HG03108 (cell line): ENCODE measurements at regions not wholly inside any gene's neighbourhood (a gene's known extent, or its start where the extent isn't known, plus 50 kb on each side); places are given as distances from the start of the nearest gene placed in this dataset.

Experiments used
- ATAC-seq: cut with Tn5 transposase; IDR thresholded peaks from one replicate; pipeline ENCODE4 v1.9.1; 2021; ENCODE audit warnings: moderate library complexity; ENCODE audit not compliant: unreplicated experiment

DNA sequence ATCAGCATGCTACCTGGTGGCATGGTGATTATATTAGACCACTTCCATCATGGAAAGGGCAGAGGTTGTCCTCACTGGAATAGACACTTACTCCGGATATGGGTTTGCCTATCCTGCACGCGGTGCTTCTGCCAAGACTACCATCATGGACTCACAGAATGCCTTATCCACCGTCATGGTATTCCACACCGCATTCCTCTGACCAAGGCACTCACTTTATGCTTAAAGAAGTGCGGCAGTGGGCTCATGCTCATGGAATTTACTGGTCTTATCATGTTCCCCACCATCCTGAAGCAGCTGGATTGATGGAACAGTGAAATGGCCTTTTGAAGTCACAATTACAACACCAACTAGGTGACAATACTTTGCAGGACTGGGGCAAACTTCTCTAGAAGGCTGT lies 109.2 kb upstream of the DRD2 start:
- no peak for ATAC-seq

DNA sequence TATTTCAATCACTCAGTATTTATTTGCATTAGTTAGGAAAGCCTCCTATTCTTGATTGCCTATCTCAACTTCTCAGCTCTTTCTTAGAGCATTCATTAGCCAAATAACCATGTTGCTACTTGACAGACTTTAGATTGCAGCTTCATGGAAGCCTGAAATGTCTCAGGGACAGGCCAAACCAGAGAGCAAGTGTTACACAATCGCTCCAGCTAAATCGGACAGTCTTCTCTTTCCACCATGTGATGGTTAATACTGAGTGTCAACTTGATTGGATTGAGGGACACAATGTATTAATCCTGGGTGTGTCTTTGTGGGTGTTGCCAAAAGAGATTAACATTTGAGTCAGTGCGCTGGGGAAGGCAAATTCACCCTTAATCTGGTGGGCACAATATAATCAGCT lies 106.5 kb upstream of the DRD2 start:
- no peak for ATAC-seq

DNA sequence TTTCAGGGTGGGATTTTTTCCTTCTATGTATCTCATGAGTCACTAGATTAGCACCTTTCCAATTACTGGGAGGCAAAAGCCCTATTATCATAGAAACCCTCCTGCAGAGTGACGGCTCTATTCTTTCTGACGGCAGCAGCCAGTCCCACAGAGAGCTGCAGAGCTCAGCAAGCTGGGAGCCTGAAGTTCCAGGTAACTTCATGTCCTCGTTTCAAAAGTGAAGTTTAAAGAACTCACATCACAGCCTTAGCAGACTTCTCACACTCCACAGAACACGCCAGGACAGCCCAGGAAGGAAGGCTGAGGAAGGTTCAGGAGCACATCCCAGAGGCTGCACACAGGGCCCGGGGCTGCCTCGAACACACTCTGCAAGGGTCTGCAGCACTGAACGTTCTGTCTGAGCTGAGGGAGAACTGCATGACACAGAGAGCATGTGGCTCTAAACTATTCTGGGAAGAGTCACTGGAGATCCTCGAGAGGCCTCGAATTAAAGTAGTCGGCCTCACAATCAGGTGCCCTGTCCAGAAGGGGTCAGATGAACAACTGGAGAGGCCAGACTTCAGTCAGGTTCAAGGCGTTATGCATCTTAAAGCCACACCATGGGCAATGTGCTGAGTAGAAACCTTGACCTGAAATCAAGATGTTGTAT lies 104.2 kb upstream of the DRD2 start:
- no peak for ATAC-seq

DNA sequence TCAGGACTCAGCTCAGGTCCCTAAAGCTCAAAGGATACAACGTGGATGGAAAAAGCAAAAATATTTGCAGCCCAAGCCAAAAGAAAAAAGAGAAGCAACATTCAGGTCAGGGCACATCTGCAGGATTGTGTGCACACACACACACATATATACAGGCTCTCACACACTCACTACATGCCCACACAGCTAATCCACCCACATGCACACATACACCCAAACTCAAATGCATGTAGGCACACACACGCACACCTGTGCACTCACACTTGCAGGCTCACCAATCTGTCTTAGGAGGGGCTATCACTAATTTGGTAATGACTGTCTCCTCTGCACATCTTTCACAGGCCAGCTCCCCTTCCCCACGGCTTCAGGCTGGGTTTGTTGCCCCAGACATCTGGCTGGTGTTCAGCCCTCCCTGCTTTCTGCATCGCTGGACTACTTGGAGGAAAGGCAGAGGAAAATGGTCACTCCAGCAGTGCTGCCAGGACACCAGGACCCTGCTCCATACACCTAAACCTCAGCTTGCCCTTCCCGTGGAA lies 103.6 kb upstream of the DRD2 start:
- ATAC-seq = no peak

DNA sequence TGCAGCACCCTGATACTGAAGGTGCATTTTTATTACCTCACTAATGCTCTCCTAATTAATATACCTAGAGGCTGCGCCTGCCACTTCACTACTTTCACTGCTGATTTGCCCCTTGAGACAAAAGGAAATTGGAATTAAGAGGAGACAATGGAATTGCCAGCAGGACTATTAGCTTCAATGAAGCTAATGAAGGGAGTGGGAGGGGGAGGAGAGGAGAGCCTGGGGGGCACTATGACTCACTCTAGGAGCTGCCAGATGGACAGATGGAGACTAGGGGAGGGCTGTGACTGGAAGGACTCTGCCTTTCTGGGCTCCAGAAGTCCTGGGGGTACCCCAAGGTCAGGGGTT lies 102.8 kb upstream of the DRD2 start:
- ATAC-seq = no peak

DNA sequence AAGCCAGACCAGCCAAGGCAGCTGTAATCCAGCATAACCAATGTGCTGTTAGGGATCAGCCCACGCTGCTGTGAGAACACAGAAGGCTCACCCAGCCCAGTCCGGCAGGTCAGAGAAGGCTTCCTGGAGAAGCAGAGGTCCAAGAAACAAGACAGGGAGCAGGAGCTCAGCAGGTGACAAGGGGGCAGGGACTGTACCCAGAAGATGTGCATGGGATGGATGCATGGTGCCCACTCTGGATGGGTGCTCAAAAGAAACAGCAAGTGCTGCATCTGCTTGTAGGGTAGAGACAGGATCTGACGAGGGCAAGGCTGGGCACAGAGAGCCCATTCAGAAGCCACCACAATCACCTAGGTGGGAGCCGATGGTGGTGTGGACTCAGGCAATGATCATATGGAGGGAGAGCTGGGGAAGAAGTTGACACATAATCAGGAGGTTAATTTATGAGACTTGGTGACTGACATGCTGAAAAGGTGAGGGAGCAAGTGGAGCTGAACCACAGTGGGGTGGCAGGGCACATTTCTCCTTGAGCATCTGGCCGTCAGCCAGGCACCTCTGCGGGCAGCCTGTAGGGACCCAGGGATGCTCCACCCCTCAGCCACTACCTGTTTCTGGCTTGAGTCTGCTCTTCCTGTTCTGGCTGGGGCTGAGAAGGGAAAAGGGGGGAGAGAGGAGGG lies 102.3 kb upstream of the DRD2 start:
- no peak for ATAC-seq

DNA sequence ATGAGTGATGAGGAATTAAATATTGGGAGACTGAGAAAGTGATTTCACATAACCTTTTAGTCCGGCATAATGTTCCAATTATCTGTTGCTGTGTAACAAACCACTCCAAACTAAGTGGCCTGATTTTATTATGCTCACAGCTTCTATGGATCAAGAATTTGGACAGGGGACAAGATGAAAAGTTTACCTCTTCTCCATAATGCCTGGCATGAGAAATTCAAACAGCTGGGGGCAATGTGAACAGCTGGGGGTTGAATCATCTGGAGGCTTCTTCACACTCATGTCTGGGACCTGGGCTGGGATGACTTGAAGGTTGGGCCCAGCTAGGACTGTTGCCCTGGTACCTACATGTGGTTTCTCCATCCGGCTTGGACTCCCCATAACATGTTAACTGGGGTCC lies 99.4 kb upstream of the DRD2 start:
- no peak for ATAC-seq

DNA sequence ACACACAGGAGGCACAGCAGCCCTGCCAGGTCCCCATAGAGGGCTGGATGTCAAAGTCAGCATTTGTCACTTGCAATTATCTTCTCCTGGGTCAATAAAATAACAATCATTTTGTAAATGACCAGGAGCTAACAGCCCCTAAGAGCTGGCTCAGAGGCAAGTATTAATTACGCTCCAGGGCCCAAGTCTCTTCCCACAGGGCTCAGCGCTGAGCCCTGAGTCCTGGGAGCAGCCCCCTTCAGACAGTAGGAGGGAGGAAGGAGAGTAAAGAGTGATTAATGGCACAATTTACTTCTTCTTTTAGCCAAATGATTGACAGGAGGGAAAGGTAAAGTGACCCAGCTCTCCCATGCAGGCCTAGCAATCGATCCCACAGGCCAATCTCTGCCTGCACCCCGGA lies 99.0 kb upstream of the DRD2 start:
- no peak for ATAC-seq

DNA sequence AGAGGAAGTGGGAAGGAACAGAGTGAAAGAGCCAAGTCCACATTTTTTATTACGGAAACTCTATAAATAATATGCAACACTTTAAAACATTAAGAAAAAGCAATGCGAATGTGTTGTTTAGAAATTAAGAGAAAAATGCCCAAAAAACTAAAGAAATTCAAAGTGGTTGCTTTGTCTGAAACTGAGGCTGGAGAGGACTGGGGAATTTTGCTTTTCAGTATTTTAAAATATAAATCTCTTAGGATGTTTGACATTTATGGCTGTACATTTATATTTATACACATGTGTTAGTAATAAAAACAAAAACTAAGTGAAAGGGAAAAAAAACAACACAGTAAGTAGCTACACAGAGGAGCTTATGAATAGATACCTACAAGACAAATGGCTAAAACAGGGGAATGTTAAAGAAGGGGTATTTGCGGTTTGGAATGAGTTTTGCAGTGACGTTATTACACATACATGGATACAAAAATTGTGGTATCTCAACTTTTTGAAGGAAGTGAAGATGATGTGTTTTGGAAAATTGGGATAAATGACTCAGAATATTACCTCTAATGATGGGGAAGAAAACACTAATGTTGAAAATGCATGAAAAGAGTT lies 97.0 kb upstream of the DRD2 start:
- no peak for ATAC-seq

DNA sequence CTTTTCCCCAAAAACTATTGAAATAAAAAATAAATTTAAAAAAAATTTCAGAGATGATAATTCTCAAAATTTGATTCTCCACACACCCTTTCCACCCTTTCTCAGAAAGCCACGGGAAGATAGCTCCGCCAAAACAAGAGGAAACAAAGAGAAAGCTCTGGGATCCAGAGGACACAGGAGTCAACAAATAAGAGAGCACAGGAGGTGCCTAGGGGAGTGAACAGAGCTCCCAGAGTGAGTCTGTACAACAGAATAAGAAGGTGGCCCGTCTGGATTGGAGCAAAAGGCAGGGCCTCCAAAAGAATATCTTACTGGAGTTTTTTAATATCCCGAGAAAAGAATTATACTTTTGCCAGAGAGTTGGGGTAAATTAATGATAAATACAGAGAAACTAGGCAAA lies 96.3 kb upstream of the DRD2 start:
- ATAC-seq = no peak

DNA sequence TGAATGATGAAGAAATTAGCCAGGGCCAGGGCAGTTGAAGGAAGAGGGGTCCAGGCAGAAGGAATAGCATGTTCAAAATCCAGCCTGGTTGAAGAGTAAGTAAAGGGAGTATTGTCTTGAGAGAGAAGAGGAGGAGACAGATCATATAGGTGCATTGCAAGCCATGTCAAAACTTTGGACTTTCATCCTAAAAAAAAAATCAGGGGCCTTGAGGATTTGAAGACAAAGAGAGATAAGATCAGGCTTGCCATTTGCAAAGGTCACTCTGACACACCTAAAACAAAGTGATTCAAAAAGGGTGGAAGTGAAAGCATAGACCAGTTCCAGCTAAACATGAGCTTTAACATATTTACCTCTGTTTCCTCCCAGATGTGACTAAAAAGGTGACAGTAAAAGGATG lies 95.7 kb upstream of the DRD2 start:
- no peak for ATAC-seq

DNA sequence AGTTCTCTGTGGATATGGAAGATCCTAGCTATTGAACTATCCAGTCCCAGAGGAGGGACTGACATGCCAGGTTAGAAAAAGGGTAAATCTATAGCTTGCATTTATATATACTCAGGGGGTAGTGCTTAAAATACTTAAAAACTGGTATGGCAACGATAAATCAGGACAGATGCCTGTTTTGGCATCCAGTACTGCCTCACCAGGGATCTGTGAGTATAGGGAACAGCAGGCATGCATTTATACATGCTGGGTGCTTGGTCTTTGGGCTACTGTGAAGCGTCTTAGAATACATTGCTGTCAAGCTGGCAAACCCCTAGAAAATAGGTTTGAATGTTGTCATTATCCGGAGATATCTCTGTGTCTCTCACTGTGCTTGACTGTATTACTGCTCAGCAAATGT lies 94.2 kb upstream of the DRD2 start:
- ATAC-seq = no peak

DNA sequence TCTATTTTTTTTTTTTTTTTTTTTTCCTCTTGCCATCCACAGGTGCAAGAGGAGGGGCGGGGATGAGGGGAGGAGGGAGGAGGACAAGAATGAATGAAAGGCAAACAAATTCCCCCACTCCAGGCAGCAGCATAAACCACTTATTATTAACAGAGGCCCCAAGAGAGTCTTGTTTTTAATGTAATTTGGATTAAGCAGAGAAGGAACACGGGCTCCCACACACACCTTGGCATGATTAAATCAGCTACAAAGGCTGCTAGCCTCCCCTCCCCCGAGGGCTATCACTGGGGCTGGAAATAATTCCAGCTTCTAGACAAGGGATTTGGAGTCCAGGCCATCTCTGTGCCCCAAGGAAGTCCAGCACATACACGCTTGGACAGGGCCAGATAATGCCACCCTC lies 93.4 kb upstream of the DRD2 start:
- ATAC-seq = no peak

DNA sequence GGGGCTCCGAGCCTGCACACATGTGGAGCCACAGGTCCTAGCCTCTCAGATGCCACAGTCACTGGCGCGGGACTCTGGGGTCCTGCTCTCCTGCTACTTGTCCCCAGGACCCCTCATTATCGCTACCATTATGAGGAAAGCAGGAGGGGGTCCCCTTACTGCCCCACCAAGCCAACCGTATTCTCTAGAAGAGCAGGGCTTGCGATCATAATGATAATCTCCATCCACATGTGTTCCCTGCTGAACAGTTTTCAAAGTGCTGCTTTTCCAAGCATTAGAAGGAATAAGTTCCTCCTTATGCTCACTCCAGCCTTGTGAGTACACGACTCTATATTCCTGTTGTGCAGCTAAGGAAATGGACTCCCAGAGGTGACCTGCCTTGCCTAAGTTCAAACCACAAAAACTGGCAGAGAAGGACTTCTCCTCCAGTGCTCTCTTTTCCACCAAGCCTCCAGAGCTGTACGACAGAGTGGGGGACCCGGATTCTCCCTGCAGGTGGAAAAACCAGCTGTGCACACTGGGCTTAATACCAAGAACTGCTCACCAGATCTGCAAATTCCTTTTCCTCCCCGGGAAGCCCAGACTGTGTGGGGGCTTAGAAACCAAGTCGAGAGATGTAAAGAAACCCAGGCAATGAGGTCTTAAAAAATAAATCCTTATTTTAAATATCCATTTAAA lies 92.8 kb upstream of the DRD2 start:
- no peak for ATAC-seq

DNA sequence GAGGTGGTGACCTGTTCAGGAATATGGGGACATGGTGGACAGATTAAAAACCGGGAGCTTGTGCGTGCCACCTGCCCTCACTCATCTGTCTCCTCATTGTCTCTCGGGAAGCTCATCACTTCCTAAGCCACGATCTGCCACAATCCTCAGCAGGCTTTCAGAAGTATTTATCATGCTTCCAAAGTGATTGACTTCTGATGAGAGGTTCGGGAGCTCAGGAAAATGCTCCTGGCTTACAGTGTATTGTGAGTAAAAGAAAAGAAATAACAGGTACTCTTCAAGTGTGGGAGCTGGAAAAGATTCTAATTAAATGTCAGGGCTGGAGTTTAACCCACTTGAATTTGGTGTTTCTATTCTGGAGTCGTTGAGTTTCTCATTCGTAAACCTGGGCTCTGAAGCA lies 91.9 kb upstream of the DRD2 start:
- no peak for ATAC-seq

DNA sequence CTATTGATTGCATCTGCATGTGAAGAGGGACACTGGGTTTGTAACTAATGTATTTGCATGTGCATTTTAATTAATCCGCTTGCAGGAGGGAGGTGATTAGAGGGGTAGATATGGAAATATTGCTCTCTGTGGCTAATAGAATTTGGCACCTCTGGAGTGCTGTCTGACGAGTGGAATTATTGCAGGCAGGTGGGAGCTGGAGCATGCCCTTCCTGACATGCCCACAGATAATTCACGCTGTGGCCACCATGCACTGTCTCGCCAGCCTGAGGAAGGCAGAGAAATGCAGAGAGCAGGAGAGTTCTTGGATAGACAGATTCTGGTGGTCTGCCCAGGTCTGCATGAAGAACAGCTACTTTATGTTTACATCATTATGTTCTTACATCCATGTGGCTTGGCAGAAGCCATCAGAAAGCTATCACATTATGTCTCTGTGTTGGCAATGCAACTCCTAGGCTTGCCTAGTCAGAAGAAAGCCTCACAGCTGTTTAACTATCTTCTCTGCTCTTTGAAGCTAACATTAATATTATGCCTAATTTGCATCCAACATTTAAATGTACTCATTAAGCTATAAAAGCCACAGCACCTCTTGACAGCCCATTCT lies 89.4 kb upstream of the DRD2 start:
- no peak for ATAC-seq

DNA sequence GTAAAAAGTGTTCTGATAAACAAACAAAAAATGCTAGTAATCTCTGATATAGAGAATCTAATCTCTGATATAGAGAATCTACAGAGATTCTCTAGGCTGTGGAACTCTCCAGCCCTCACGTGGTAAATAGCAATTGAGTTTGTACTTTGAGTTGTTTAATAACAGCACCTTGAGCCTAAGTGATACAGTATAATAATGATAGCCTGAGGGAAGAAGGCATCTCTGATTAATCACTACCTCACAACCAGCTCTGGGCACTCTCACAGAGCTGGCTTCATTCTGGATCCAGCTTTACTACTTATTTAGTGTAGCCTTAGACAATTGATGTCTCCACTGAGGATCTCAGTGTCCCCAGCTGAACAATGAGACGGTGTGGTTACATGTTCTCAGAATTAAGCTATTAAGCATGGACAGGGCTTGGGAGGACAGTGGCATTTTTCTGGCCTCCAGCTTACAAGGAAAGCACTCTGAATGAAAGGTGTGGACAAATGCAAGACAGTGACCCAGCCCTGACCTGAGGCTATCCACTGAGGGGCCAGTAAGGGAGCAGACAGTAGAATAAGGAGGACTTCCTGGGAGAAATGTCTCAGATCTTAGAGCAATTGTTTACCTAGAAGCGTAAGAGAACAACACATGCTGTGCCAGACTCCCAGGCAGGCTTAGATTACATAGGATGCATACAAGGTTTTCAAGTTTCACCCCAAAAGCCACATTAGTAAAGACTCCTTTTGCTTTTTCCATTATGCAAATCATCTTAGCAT lies 88.7 kb upstream of the DRD2 start:
- no peak for ATAC-seq

DNA sequence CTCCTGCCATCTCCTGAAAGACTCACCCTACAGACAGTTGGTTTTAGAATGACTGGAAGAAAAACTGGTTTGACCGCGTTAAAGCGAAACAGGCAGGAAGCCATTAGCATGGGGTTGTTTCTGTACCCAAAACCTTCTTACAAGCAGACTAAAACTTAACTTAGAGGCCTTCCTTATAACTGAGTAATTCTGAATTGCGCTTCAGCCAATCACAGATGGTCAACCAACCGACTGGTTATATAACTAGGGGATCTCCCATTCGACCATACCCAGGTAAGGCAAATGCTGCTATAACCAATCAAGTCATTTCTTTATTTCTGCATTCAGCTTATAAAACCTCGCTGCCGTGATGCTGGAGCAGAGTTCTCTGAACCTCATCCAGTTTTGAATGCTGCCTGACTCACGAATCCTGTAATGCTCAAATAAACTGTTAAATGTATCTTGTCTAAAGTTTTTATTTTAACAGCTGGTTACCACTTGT lies 87.8 kb upstream of the DRD2 start:
- ATAC-seq = no peak

DNA sequence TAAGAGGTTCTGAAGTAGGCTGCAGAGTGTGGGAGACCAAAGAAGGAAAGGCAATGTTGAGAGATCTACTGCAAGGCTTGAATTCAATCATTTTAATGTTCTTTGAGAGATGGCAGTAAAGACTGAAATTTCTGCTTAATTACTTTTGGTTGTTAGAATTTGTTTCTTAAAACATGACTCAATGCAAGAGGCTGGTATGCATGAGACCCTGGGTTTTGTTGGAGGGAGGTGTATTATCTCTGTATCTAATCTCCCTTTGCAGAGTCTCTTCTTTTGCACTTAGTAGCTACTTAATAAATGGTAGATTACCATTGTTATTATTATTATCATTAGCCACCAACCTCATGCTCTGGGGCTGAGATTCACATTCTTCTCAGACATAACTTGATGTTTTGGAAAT lies 87.4 kb upstream of the DRD2 start:
- no peak for ATAC-seq

DNA sequence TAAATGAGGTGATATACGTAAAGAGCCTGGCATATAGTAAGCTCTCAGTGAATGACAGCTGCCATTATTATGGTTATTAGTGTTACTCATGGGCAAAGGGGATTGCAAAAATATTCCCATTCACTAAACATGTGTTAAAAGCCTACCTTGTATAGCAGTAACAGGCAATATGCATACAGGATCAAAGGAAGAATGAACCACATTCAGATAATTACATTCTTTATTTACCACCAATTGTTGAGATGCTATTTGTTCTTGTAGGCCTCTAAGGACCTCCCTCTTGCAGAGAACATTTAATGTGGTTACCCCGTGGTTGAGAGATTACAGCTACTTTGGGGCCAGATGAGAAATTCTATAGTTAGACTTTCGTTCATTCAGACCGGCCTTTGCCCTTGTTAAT lies 82.7 kb upstream of the DRD2 start:
- ATAC-seq = no peak

DNA sequence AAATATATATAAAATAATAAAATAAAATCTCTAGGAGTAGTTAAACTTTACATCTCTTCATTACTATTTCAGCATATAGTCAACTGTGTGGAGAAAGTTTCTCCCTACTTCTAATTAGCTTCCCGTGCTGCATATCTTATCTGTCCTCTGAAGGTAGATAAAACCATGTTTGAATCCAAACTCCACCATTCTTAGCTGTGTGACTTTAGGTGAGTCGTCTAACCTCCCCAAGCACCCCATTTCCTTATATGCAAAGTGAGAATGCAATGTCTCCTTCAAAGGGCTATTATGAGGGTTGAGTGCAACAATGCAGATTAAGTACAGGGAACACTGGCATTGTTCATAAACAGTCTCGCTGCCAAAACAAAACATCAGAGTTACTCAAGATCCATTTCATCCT lies 80.8 kb upstream of the DRD2 start:
- no peak for ATAC-seq
